Caki2 (cell line): ENCODE measurements at regions not wholly inside any gene's neighbourhood (a gene's known extent, or its start where the extent isn't known, plus 50 kb on each side); places are given as distances from the start of the nearest gene placed in this dataset.
"Not testable (repeated sequence)": the region's sequence is repeated elsewhere in the genome, so short reads cannot be mapped to it uniquely, and the experiment has no call there.

Experiments
- DNase-seq: peaks from one replicate; pipeline ENCODE4 v3.0.0-alpha.2; 2015; ENCODE audit warnings: low read depth
- in situ Hi-C: cut with HindIII; loops from 2 replicates; pipeline ENCODE4 v1.10.0; 2016; ENCODE audit warnings: low sequenced_read_pairs, low pct_unique_long_range_greater_than_20kb, mixed read lengths

- in situ Hi-C loops: no loop called here
- DNase-seq: peak; percentile 37
Observed at GRCh38 chr7:27032839-27033238, 63.0 kb downstream of the HOXA1 start.

DNA sequence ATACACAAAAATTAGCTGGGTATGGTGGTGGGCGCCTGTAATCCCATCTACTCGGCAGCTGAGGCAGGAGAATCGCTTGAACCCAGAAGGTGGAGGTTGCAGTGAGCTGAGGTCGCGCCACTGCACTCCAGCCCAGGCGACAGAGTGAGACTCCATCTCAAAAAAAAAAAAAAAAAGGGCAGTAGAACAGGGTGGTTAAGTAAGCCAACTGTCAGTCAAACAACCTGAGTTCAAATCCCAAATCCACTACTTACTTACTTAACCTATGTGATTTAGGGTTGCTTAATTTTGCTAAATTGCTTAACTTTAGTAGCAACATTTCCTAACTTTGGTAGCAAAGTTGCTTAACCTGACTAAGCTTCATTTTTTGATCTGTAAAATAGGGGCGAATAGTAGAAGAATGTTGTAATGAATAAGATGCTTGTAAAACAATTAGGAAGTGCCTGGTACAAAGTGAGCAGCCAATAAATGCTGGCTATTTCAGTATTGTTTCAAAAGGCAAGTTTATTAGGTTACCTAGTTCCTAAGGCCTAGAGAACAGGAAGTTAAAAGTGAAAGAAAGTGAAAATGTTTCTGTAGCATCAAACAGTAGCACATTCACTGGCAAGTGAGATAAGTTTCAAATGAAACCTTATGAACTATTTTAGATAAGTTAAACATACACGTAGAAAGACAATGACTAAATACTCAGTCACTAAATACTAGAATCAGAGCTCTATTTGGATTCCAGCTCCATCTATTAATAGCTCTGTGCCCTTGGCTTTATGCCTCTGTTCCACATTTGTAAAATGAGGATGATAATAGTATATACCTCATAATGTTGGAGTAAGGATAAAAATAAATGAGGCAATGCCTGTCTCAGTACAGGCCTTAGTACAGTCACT lies 64.3 kb downstream of the HOXA1 start:
- DNase-seq: no peak

DNA sequence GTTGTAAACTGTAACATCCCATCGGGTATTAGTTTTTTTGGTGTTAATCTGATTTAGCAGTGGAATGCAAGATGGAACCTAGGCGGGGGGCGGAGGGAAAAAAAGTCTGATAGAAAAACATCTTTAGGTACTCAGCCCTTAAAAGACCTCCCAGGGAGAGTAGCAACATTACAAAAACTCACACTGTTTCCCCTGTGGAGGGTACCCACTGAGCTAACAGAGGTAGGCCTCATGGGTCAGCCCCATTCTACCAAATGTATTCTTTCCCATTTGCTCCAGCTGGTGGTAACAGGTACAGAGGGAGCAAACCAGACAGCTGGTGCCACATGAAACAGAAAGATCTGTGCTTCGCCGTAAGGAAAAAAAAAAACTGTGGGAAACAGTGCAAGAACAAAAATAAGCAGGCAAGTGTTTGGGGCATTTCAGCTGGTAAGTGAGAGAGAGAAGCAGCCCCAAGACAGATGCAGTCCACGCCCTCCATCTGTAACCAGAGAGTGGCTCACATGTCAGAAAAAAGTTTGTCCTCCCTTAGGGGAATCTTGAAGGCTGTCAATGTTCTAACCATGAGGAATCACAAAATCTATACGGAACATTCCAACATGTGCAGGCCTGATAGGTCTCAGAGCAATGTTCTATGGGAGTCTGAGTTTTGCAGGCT lies 65.3 kb downstream of the HOXA1 start:
- DNase-seq: no peak
- in situ Hi-C loops: no loop called here

More for the DNA sequence above, 64.3 kb downstream of the HOXA1 start:
- in situ Hi-C loops: no loop called here

GRCh38 chr7:27025270-27025669 lies 70.5 kb downstream of the HOXA1 start:
- in situ Hi-C loops: no loop called here
- no peak for DNase-seq

- in situ Hi-C loops: no loop called here
- no peak for DNase-seq
Observed at GRCh38 chr7:27010068-27010467, 85.7 kb downstream of the HOXA1 start.

DNA sequence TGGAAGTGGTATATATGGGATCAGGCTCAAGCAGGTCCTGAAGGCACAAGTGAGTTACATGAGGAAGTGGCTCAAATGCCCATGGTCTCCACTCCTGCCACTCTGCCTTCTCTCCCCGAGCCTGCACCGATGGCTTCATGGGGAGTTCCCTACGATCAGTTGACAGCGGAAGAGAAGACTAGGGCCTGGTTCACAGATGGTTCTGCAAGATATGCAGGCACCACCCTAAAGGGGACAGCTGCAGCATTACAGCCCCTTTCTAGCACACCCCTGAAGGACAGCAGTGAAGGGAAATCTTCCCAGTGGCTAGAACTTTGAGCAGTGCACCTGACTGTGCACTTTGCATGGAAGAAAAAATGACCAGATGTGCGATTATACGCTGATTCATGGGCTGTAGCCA lies 95.3 kb downstream of the HOXA1 start:
- in situ Hi-C loops: no loop called here
- no peak for DNase-seq

GRCh38 chr7:26998284-26998683 lies 97.5 kb downstream of the HOXA1 start:
- in situ Hi-C loops, DNase-seq: not testable (repeated sequence)

- DNase-seq: no peak
- in situ Hi-C loops: no loop called here
Observed at GRCh38 chr7:26995666-26996065, 100.1 kb downstream of the HOXA1 start.

GRCh38 chr7:26993816-26994810 lies 101.7 kb downstream of the HOXA1 start:
- no peak for DNase-seq
- in situ Hi-C loops: no loop called here

DNA sequence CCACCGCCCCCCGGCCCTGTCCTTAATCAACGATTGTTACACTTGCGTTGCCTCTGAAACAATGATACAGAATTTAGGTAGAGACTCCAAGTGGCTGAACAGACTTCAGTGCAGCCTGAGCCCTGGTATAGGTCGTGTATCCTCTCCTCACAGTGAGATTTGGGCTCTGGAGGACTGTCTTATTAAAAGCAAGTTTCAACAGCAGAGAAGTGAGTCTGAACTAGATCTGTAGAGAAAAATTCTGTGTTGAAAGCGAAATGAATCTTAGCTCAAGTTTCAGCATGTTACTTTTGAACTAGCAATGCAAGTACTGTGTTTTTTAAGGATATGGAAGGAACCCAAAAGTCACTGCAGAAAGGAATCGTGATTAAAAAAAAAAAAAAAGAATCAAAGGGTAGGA lies 103.1 kb downstream of the HOXA1 start:
- DNase-seq: no peak
- in situ Hi-C loops: no loop called here

- in situ Hi-C loops: no loop called here
- DNase-seq: no peak
Observed at GRCh38 chr7:26991796-26992195, 104.0 kb downstream of the HOXA1 start.

GRCh38 chr7:26989897-26990670 lies 105.7 kb downstream of the HOXA1 start:
- DNase-seq: no peak
- in situ Hi-C loops: no loop called here

DNA sequence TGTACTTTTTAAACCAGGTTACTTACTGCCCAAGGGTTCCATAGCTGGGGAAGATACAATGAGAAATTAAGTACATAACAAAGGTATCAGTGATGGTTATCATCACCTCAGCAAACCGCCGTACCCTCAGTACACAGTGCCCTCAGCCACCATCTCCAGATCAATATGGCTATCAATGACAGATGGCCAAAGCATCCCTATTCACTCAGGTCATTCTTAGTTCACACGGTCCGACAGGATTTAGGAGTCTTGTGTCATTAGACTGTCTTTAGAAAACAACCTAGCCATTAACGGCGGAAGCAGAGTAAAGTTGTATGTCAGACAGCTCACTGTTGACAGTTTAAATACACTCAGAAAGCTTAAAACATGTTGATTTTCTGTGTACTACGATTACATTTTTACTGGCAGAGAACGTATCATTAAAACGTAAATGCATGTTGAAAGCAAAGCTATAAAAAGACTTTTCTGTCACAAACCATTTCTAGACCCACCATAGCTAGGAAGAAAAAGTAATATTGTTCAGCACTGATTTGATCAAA lies 106.9 kb downstream of the HOXA1 start:
- in situ Hi-C loops: no loop called here
- DNase-seq: no peak

DNA sequence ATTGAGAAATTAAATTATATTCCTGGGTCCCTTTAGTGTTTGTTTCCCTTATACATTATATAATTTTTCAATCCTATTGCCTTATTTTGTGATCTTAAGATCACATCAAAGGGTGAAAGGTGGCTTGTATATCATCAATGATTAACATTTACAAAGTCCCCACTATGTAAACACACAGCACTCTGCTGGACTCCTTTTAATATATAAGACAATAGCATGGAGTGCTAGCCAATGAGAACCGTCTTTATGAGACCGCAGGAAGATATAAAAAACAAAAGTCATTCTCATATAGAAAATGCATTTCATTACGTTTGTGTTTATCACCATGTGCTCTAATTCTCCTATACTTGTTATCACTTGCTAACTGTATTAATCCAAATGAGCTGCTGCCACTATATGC lies 108.5 kb downstream of the HOXA1 start:
- DNase-seq: no peak
- in situ Hi-C loops: no loop called here

GRCh38 chr7:26978146-26978545 lies 113.8 kb upstream of the SKAP2 start:
- DNase-seq: no peak
- in situ Hi-C loops: no loop called here

- no peak for DNase-seq
- in situ Hi-C loops: no loop called here
Observed at GRCh38 chr7:26976840-26977239, 112.5 kb upstream of the SKAP2 start.

- in situ Hi-C loops, DNase-seq: not testable (repeated sequence)
Observed at GRCh38 chr7:26971924-26972323, 107.5 kb upstream of the SKAP2 start.

GRCh38 chr7:26965724-26966123 lies 101.3 kb upstream of the SKAP2 start:
- in situ Hi-C loops: no loop called here
- no peak for DNase-seq
